GM21447 (cell line): ENCODE measurements at regions not wholly inside any gene's neighbourhood (a gene's known extent, or its start where the extent isn't known, plus 50 kb on each side); places are given as distances from the start of the nearest gene placed in this dataset.

Experiments used
- ATAC-seq: cut with Tn5 transposase; IDR thresholded peaks from one replicate; pipeline ENCODE4 v1.9.1; 2021; ENCODE audit not compliant: unreplicated experiment

DNA sequence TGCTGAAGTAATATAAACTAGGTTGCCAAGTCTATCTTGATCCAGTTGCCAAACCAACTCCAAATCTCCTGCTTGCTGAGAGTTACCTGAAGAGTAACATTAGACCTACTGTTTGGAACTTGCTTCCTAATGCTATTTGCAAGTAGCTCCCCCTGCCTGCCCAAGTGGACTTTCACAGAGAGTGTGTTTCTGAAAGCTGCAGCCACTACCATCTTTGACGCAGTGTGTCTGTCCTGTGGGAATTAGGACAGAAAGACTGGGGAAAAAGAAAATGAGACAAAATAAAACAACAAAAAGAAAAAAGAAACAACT is 195.0 kb upstream of the HS3ST1 start:
- no peak for ATAC-seq

- no peak for ATAC-seq
Measured at GRCh38 chr4:11622961-11623725, 194.4 kb upstream of the HS3ST1 start.

- ATAC-seq: no peak
Measured at GRCh38 chr4:11620861-11621260, 192.2 kb upstream of the HS3ST1 start.

DNA sequence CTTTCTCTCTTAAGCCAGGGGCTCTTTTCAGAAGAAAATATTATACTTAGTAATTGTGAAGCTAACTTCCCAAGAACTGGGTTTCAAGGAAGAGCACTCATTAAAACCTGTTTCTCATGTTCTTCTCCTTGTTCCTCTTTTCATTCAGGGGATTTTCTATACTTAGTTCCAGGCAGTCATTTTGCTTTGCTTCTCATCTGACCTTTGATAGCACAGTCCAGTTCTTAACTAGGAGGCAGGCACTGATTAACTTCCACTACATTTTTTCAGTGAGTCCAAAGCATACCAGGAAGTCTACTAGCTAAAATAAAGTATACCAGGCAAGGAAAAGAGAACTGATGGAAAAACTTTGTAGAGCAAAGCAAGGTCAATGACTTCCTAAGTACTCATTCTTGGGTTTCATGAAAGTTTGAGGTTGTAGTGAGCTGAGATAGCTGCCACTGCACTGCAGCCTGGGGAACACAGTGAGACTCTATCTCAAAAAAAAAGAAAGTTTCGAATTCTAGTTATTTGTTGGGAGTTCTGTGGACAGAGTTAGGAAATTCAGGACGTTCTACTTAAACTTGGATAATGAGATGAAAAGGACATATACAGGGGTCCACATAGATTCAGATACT is 190.1 kb upstream of the HS3ST1 start:
- ATAC-seq: no peak

GRCh38 chr4:11616856-11617255 is 188.2 kb upstream of the HS3ST1 start:
- ATAC-seq: no peak

DNA sequence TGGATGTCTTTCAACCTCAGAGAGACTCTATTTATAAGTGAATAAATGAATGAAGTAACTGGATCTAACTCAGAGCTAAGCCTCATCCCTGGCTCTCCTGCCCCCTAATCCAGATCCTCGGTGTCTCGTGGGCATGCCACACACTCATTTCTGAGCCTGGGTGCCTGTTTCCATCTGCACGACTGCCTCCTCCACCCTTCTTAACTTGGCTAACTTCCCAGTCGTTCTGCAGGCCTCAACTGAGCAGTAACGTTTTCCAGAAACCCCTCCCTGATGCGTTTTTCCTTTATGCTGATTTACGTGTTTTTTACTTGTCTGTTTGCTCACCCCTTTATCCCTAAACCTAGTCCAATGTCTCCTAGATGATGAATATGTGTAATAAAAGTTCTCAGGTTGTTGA is 186.9 kb upstream of the HS3ST1 start:
- ATAC-seq: no peak

GRCh38 chr4:11614426-11614825 is 185.7 kb upstream of the HS3ST1 start:
- ATAC-seq: no peak

DNA sequence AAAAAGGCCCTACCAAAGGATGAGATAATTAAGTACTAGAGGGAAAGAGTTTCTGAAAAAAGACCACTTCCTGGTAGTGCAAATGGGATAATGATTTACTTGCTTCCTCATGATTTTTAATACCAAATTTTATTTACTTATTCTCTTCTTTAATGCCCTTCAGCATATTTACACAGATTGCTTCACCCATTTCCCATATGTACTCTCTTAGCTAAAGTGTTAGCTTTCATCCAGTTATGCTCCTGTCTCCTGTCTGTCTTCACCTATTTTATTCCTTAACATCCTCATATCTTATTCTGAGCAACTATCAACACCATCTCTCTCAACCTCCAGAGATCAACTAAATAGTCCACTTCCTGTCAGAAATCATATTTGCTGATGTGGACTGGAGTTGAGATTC is 183.2 kb upstream of the HS3ST1 start:
- no peak for ATAC-seq

DNA sequence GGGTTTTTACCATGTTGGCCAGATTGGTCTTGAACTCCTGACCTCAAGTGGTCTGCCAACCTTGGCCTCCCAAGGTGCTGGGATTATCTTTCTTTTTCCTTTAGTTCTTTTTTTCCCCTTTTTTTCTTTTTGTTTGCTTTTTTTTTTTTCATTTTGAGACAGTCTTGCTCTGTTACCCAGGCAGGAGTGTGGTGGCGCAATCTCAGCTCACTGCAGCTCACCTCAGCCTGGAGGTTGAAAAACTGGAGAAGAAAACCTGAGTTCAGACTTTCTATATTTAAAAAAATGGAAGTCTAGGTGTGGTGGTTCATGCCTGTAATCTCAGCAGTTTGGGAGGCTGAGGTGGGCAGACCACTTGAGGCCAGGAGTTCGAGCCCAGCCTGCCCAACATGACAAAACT is 181.1 kb upstream of the HS3ST1 start:
- no peak for ATAC-seq

GRCh38 chr4:11608992-11609391 is 180.3 kb upstream of the HS3ST1 start:
- no peak for ATAC-seq

DNA sequence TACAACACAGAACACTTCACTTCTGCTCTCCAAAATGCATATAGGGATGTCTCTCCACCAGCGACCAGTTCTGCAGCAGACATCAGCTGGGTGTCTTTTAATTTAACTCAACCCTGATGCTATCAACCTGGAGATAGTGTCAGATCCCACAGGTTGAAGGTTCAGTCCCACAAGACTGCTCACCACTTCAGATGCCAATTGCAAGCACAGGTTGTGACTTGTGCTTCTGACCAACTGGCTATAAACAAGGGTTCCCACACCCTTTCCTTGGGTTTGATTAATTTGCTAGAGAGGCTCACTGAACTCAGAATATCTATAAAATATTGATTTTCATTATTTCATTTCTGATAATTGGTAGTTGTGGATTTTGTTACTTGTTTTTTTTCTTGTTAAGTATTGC is 177.4 kb upstream of the HS3ST1 start:
- ATAC-seq: no peak

GRCh38 chr4:11605597-11605996 is 176.9 kb upstream of the HS3ST1 start:
- no peak for ATAC-seq

- no peak for ATAC-seq
Measured at GRCh38 chr4:11604821-11605220, 176.1 kb upstream of the HS3ST1 start.

GRCh38 chr4:11603591-11604194 is 175.0 kb upstream of the HS3ST1 start:
- ATAC-seq: no peak

DNA sequence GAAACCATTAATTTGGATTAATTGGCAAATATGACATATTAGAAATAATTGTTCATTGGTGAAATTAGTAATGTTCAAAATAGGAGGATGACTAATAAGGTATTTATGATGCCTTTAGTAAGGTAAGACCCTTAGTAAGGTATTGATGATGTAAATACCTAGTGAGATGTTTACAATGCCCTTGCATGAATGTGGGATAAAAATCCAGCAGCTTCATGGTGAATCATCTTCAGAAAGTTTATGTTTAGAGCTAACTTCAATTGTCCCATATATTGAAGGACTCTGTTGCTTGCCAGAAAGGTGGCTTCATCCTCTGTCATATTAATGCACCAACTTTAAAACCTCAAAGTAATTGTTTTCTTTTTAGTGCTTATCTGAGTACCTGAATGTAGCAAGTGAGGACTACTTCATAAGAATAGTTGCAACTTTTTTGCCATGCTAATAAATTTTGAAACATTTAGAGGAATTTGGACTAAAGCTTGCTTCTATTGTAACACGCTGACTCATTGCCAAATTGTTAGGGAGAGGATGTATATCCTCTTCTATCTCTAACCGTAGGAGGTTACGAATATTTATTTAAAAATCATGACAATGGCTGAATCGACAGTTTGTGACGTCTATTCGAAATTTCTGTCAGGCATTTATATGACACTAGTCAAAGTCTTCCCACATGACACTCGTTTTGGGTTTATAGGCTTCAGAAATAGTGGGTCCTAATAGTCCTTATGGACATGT is 174.1 kb upstream of the HS3ST1 start:
- no peak for ATAC-seq

- ATAC-seq: no peak
Measured at GRCh38 chr4:11599064-11599463, 170.4 kb upstream of the HS3ST1 start.

DNA sequence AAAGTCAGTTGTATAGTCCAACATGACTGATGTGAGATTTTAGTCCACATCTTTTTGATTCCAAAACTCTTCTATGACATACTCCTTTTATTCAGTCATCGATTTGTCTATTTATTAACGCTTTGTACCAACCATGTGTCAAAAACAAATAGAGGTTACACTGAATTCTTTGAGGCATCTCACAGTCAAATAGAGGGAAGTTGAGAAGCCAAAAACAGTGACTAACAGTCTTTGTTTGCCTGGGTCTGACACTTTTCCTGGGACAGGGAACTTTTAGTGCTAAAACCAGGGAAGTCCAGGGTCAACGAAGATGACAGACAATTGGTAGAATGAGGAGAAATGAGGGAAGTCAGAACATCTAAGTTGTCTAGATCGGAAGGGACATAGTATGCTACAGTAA is 169.9 kb upstream of the HS3ST1 start:
- ATAC-seq: no peak

- ATAC-seq: no peak
Measured at GRCh38 chr4:11597506-11597905, 168.8 kb upstream of the HS3ST1 start.

DNA sequence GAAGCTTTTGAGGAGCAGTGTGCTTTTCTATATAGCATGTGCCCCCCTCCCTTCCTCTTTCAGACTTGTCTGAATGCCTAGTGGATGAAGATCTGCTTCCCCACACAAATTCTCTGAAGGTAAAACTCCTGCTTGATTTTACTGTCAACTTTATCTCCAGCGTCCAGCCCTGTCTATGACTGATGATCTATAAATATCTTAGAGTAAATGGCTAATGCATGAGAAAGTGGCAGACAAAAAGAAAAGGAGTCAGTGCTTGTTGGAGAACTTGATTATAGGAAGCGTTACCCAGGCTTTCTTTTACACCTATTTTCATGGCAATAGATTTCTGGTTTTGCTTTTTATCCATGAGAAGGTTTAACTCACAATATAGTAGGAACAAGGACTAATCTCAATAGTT is 168.3 kb upstream of the HS3ST1 start:
- ATAC-seq: no peak

GRCh38 chr4:11593576-11594116 is 165.0 kb upstream of the HS3ST1 start:
- no peak for ATAC-seq

- no peak for ATAC-seq
Measured at GRCh38 chr4:11592276-11592675, 163.6 kb upstream of the HS3ST1 start.

GRCh38 chr4:11590132-11590531 is 161.4 kb upstream of the HS3ST1 start:
- no peak for ATAC-seq
